Testis (tissue), 2 donors: ENCODE measurements at regions not wholly inside any gene's neighbourhood (a gene's known extent, or its start where the extent isn't known, plus 50 kb on each side); places are given as distances from the start of the nearest gene placed in this dataset.

Experiments
- DNase-seq: peaks from one replicate; pipeline ENCODE4 v3.0.0-alpha.2; 2019
- H3K27ac ChIP-seq, 2 donors: fragments of 200-600 bp; sonication (generic); one replicate each; pipeline ENCODE4 v1.5.1; 2019
- H3K27me3 ChIP-seq: fragments of 200-600 bp; sonication (generic); one replicate; pipeline ENCODE4 v1.5.1; 2019
- H3K36me3 ChIP-seq: fragments of 200-600 bp; sonication (generic); one replicate; pipeline ENCODE4 v1.5.1; 2017; ENCODE audit warnings: low read depth; ENCODE audit errors: missing control alignments
- H3K4me1 ChIP-seq: fragments of 200-600 bp; sonication (generic); one replicate; pipeline ENCODE4 v1.5.1; 2019
- H3K4me3 ChIP-seq, 2 donors: fragments of 200-600 bp; sonication (generic); one replicate each; pipeline ENCODE4 v1.5.1; 2017 to 2019
- H3K9me3 ChIP-seq: fragments of 200-600 bp; sonication (generic); one replicate; pipeline ENCODE4 v1.5.1; 2017
- CTCF ChIP-seq, 3 experiments: fragments of 450-650 bp in 2 of 3; fragments of 200-600 bp in 1 of 3; sonication (generic) in 1 of 3; IDR thresholded peaks; one replicate each; pipeline ENCODE4 v1.5.1; 2016 to 2019; ENCODE audit warnings: antibody characterized with exemption in 3 of 3, mild to moderate bottlenecking in 2 of 3, moderate library complexity in 1 of 3
- POLR2A ChIP-seq: fragments of 450-650 bp; IDR thresholded peaks from one replicate; pipeline ENCODE4 v1.6.1; 2017; ENCODE audit warnings: antibody characterized with exemption, mild to moderate bottlenecking, moderate library complexity
- WGBS, 2 donors: methylation state at CpG; one replicate each; pipeline ENCODE4 v1.1.5; 2018; 5-methylcytosine and 5-hydroxymethylcytosine counted together
- intact Hi-C: fragments of 100-400 bp; cut with DNase I; formaldehyde crosslinking; loops from one replicate; pipeline ENCODE4 v1.15.1; 2023; ENCODE audit warnings: low total_unique reads

GRCh38 chr16:9503251-9503984 lies 412.0 kb downstream of the HAPSTR1 start:
- no peaks in the 10 kb centered on the region for H3K36me3 ChIP-seq
- DNase-seq = no peak
- no peak for TF ChIP-seq CTCF (IDR thresholded peaks at IDR 0.05)
- no peak for TF ChIP-seq POLR2A
- no peak overlapping the region for H3K4me3 ChIP-seq
- no peaks in the 10 kb centered on the region for H3K27me3 ChIP-seq
- WGBS, 2 donors = 51 to 56% methylated on average over 3 of the region's 3 CpGs
- no peaks in the 10 kb centered on the region for H3K9me3 ChIP-seq
- H3K27ac ChIP-seq = no peak overlapping the region
- intact Hi-C loops = no loop called here
- no peaks in the 10 kb centered on the region for H3K4me1 ChIP-seq

- no peak for DNase-seq
- no peaks in the 10 kb centered on the region for H3K36me3 ChIP-seq
- H3K27me3 ChIP-seq = no peaks in the 10 kb centered on the region
- no peak overlapping the region for H3K4me3 ChIP-seq
- intact Hi-C loops = no loop called here
- H3K27ac ChIP-seq = no peak overlapping the region
- no peaks in the 10 kb centered on the region for H3K4me1 ChIP-seq
- no peaks in the 10 kb centered on the region for H3K9me3 ChIP-seq
- 88 to 91% methylated on average over 6 of the region's 6 CpGs for WGBS, 2 donors
- TF ChIP-seq CTCF (IDR thresholded peaks at IDR 0.05) (no peak), POLR2A (no peak)
Observed at GRCh38 chr16:9508328-9508936, 417.0 kb downstream of the HAPSTR1 start.

GRCh38 chr16:9509663-9510062 lies 418.2 kb downstream of the HAPSTR1 start:
- TF ChIP-seq POLR2A = no peak
- TF ChIP-seq CTCF (IDR thresholded peaks at IDR 0.05) = no peak
- H3K9me3 ChIP-seq = no peaks in the 10 kb centered on the region
- no peaks in the 10 kb centered on the region for H3K27me3 ChIP-seq
- 74 to 83% methylated on average over 2 of the region's 2 CpGs for WGBS, 2 donors
- no peak overlapping the region for H3K27ac ChIP-seq
- intact Hi-C loops = no loop called here
- no peaks in the 10 kb centered on the region for H3K4me1 ChIP-seq
- DNase-seq = no peak
- H3K36me3 ChIP-seq = no peaks in the 10 kb centered on the region
- H3K4me3 ChIP-seq = no peak overlapping the region

GRCh38 chr16:9511389-9511788 lies 419.9 kb downstream of the HAPSTR1 start:
- no peaks in the 10 kb centered on the region for H3K4me1 ChIP-seq
- TF ChIP-seq CTCF (IDR thresholded peaks at IDR 0.05) (no peak), POLR2A (no peak)
- WGBS, 2 donors = 50 to 63% methylated on average over 7 of the region's 7 CpGs
- H3K27me3 ChIP-seq = no peaks in the 10 kb centered on the region
- H3K27ac ChIP-seq = no peak overlapping the region
- no peaks in the 10 kb centered on the region for H3K36me3 ChIP-seq
- no peaks in the 10 kb centered on the region for H3K9me3 ChIP-seq
- no peak for DNase-seq
- intact Hi-C loops = no loop called here
- H3K4me3 ChIP-seq = no peak overlapping the region

- no peaks in the 10 kb centered on the region for H3K9me3 ChIP-seq
- TF ChIP-seq POLR2A (no peak), CTCF (IDR thresholded peaks at IDR 0.05) (no peak)
- no peaks in the 10 kb centered on the region for H3K4me1 ChIP-seq
- WGBS, 2 donors = 84% methylated on average over 3 of the region's 3 CpGs
- no peaks in the 10 kb centered on the region for H3K27me3 ChIP-seq
- no peaks in the 10 kb centered on the region for H3K36me3 ChIP-seq
- no peak overlapping the region for H3K4me3 ChIP-seq
- intact Hi-C loops = no loop called here
- no peak for DNase-seq
- no peak overlapping the region for H3K27ac ChIP-seq
Observed at GRCh38 chr16:9516444-9516843, 425.0 kb downstream of the HAPSTR1 start.
